ENCODE measurements at regions not wholly inside any gene's neighbourhood (a gene's known extent, or its start where the extent isn't known, plus 50 kb on each side); places are given as distances from the start of the nearest gene placed in this dataset.
"Not testable (repeated sequence)": the region's sequence is repeated elsewhere in the genome, so short reads cannot be mapped to it uniquely, and the experiment has no call there.

DNA sequence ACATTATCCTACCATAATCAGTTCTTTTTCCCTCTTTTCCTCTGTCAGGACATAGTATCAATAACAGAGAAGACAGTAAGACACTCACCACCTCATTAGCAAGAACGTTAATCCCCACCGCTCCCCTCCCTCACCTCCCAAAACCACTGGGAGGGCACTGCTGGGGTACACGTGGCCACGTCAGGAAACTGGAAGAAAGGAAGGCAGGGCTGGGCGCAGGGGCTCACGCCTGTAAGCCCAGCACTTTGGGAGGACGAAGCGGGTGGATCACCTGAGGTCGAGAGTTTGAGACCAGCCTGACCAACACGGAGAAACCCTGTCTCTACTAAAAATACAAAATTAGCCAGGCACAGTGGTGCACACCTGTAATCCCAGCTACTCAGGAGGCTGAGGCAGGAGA is 142.3 kb downstream of the OR4M2 start:
- H4K20me1 ChIP-seq (ENCODE audit: control insufficient read depth, extremely low read depth, insufficient read depth, low read length); H3K9ac ChIP-seq (ENCODE audit: control insufficient read depth, extremely low read depth, insufficient read depth, low read length); H3K4me3 ChIP-seq (ENCODE audit: control insufficient read depth in 2 of 3, extremely low read depth in 1 of 3, insufficient read depth in 2 of 3, low read depth in 1 of 3, low read length in 3 of 3); H3K79me2 ChIP-seq (ENCODE audit: control insufficient read depth, insufficient read depth, low read length); dilution Hi-C loops (cut with MboI; ENCODE audit: extremely low pct_ligation_motif_present, low sequenced_read_pairs); H3K4me2 ChIP-seq (ENCODE audit: control insufficient read depth, extremely low read depth, insufficient read depth, low read depth, low read length); DNase-seq (ENCODE audit: low read depth, low spot score); H2AFZ ChIP-seq (ENCODE audit: control insufficient read depth, low read length); FAIRE-seq; H3K4me1 ChIP-seq (ENCODE audit: control insufficient read depth, extremely low read depth, insufficient read depth, low read length); H3K36me3 ChIP-seq (ENCODE audit: control insufficient read depth in 2 of 2, extremely low read depth in 1 of 2, insufficient read depth in 2 of 2, low read length in 2 of 2); H3K27ac ChIP-seq (ENCODE audit: control insufficient read depth, insufficient read depth, low read length); H3K27me3 ChIP-seq (ENCODE audit: control insufficient read depth, extremely low read depth, insufficient read depth, low read length); H3K9me1 ChIP-seq (ENCODE audit: control insufficient read depth, extremely low read depth, insufficient read depth, low read length): not testable (repeated sequence)
- peaks cover 36% of the 10 kb centered on the region for H3K9me3 ChIP-seq (ENCODE audit: control insufficient read depth, low read depth, low read length)

DNA sequence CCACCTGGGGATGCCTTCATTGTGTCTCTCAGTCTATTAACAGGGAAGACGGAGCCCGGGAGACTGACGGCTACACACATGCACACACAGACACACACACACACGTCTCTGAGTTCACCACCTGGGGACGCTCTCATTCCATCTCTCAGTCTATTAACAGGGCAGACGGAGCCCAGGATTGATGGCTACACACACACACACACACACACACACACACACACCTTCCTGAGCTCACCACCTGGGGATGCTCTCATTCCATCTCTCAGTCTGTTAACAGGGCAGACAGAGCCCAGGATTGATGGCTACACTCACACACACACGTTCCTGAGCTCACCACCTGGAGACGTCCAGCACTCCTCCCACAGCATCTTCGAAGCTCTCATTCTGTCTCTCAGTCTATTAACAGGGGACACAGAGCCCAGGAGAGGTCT is 143.9 kb downstream of the OR4M2 start:
- H3K9me1 ChIP-seq (ENCODE audit: control insufficient read depth, extremely low read depth, insufficient read depth, low read length): no peaks in the 10 kb centered on the region
- dilution Hi-C loops (cut with MboI; ENCODE audit: extremely low pct_ligation_motif_present, low sequenced_read_pairs): no loop called here
- no peak overlapping the region for H3K4me3 ChIP-seq (ENCODE audit: control insufficient read depth in 2 of 3, extremely low read depth in 1 of 3, insufficient read depth in 2 of 3, low read depth in 1 of 3, low read length in 3 of 3)
- no peaks in the 10 kb centered on the region for H3K36me3 ChIP-seq (ENCODE audit: control insufficient read depth in 2 of 2, extremely low read depth in 1 of 2, insufficient read depth in 2 of 2, low read length in 2 of 2)
- no peaks in the 10 kb centered on the region for H3K79me2 ChIP-seq (ENCODE audit: control insufficient read depth, insufficient read depth, low read length)
- no peak for DNase-seq (ENCODE audit: low read depth, low spot score)
- peaks cover 49% of the 10 kb centered on the region for H3K9me3 ChIP-seq (ENCODE audit: control insufficient read depth, low read depth, low read length)
- FAIRE-seq: no peak
- H3K9ac ChIP-seq (ENCODE audit: control insufficient read depth, extremely low read depth, insufficient read depth, low read length): no peak overlapping the region
- no peaks in the 10 kb centered on the region for H3K27me3 ChIP-seq (ENCODE audit: control insufficient read depth, extremely low read depth, insufficient read depth, low read length)
- H3K4me1 ChIP-seq (ENCODE audit: control insufficient read depth, extremely low read depth, insufficient read depth, low read length): no peaks in the 10 kb centered on the region
- no peak overlapping the region for H3K27ac ChIP-seq (ENCODE audit: control insufficient read depth, insufficient read depth, low read length)
- H2AFZ ChIP-seq (ENCODE audit: control insufficient read depth, low read length): no peak overlapping the region
- no peaks in the 10 kb centered on the region for H4K20me1 ChIP-seq (ENCODE audit: control insufficient read depth, extremely low read depth, insufficient read depth, low read length)
- H3K4me2 ChIP-seq (ENCODE audit: control insufficient read depth, extremely low read depth, insufficient read depth, low read depth, low read length): no peak overlapping the region
- no peak for TF ChIP-seq EZH2 (IDR thresholded peaks at IDR 0.05; ENCODE audit: low read length)
- peak in 1 of 3 experiments; percentile 33 for TF ChIP-seq CTCF (optimal IDR thresholded peaks at IDR 0.05 in 1 of 3, IDR thresholded peaks at IDR 0.05 in 1 of 3, conservative IDR thresholded peaks at IDR 0.05 in 1 of 3; ENCODE audit: extremely low read depth in 1 of 3, insufficient read depth in 2 of 3, low read length in 3 of 3)

- FAIRE-seq; H3K9ac ChIP-seq (ENCODE audit: control insufficient read depth, extremely low read depth, insufficient read depth, low read length); H4K20me1 ChIP-seq (ENCODE audit: control insufficient read depth, extremely low read depth, insufficient read depth, low read length); H3K27me3 ChIP-seq (ENCODE audit: control insufficient read depth, extremely low read depth, insufficient read depth, low read length); H3K4me2 ChIP-seq (ENCODE audit: control insufficient read depth, extremely low read depth, insufficient read depth, low read depth, low read length); H2AFZ ChIP-seq (ENCODE audit: control insufficient read depth, low read length); dilution Hi-C loops (cut with MboI; ENCODE audit: extremely low pct_ligation_motif_present, low sequenced_read_pairs); H3K27ac ChIP-seq (ENCODE audit: control insufficient read depth, insufficient read depth, low read length); H3K9me1 ChIP-seq (ENCODE audit: control insufficient read depth, extremely low read depth, insufficient read depth, low read length); DNase-seq (ENCODE audit: low read depth, low spot score); H3K4me1 ChIP-seq (ENCODE audit: control insufficient read depth, extremely low read depth, insufficient read depth, low read length); H3K4me3 ChIP-seq (ENCODE audit: control insufficient read depth in 2 of 3, extremely low read depth in 1 of 3, insufficient read depth in 2 of 3, low read depth in 1 of 3, low read length in 3 of 3); H3K79me2 ChIP-seq (ENCODE audit: control insufficient read depth, insufficient read depth, low read length); H3K36me3 ChIP-seq (ENCODE audit: control insufficient read depth in 2 of 2, extremely low read depth in 1 of 2, insufficient read depth in 2 of 2, low read length in 2 of 2): not testable (repeated sequence)
- H3K9me3 ChIP-seq (ENCODE audit: control insufficient read depth, low read depth, low read length): peaks cover 52% of the 10 kb centered on the region
These were observed 144.6 kb downstream of the OR4M2 start for GRCh38 chr15:22224961-22225360.
